Natural killer cell treated with Interleukin-12 subunit alpha and Interleukin-12 subunit beta and Interleukin-15 and Interleukin-18, amount 100 ng/mL, for 72 hours (primary cell): ENCODE measurements at regions not wholly inside any gene's neighbourhood (a gene's known extent, or its start where the extent isn't known, plus 50 kb on each side); places are given as distances from the start of the nearest gene placed in this dataset.
"Not testable (repeated sequence)": the region's sequence is repeated elsewhere in the genome, so short reads cannot be mapped to it uniquely, and the experiment has no call there.

Experiments used
- ATAC-seq, 2 donors: fragments of 150-1000 bp; cut with Tn5 transposase in 1 of 2; sonication (Bioruptor Pico), chemical (Tn5 transposase) in 1 of 2; 2 replicates each; pipeline ENCODE4 v1.10.0; 2021
- DNase-seq: peaks from one replicate; pipeline ENCODE4 v3.0.0; 2022; ENCODE audit warnings: low spot score
- H3K27ac Mint-ChIP-seq, 2 donors: 1 replicate in 1 of 2; 2 replicates in 1 of 2; pipeline ENCODE4 v1.8.0; 2022; ENCODE audit warnings: mixed read lengths in 2 of 2, mild to moderate bottlenecking in 1 of 2, moderate library complexity in 1 of 2
- H3K27me3 Mint-ChIP-seq, 2 donors: 1 replicate in 1 of 2; 2 replicates in 1 of 2; pipeline ENCODE4 v1.8.0; 2022; ENCODE audit warnings: mixed read lengths in 2 of 2
- H3K36me3 Mint-ChIP-seq: one replicate; pipeline ENCODE4 v1.8.0; 2022; ENCODE audit warnings: mixed read lengths
- H3K4me1 Mint-ChIP-seq, 2 donors: 1 replicate in 1 of 2; 2 replicates in 1 of 2; pipeline ENCODE4 v1.8.0; 2022; ENCODE audit warnings: low read depth in 2 of 2, mixed read lengths in 2 of 2, mild to moderate bottlenecking in 1 of 2
- H3K4me3 Mint-ChIP-seq: one replicate; pipeline ENCODE4 v1.8.0; 2022; ENCODE audit warnings: mixed read lengths
- H3K9me3 Mint-ChIP-seq: 2 replicates; pipeline ENCODE4 v1.8.0; 2022; ENCODE audit warnings: mixed read lengths

GRCh38 chr5:176073996-176074571 is 106.0 kb upstream of the THOC3 start:
- H3K36me3 Mint-ChIP-seq, H3K4me3 Mint-ChIP-seq, H3K27me3 Mint-ChIP-seq, H3K4me1 Mint-ChIP-seq, H3K27ac Mint-ChIP-seq, ATAC-seq, H3K9me3 Mint-ChIP-seq, DNase-seq: not testable (repeated sequence)

- not testable (repeated sequence) for DNase-seq, ATAC-seq, H3K36me3 Mint-ChIP-seq, H3K27me3 Mint-ChIP-seq, H3K4me1 Mint-ChIP-seq, H3K9me3 Mint-ChIP-seq, H3K4me3 Mint-ChIP-seq, H3K27ac Mint-ChIP-seq
Measured at GRCh38 chr5:176083717-176084116, 115.6 kb upstream of the THOC3 start.

DNA sequence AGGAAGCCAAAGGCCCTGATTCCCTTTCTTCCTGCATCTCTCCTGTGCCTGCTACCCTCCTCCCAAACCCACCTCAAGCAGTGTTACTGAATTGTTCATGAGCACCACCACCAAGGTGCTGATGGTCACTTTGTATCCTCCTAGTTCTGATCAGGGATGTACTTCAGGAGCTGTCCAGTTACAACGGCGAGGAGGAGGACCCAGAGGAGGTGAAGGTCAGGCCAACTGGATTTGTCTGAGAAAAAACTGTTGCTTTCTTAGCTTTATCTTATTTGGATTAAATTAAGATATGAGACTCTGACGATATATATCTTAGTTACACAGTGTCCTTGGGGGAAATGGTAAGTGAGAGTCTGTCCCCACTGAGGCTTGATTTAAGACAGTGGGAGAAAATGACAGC is 135.0 kb upstream of the THOC3 start:
- H3K4me3 Mint-ChIP-seq, H3K27me3 Mint-ChIP-seq, H3K4me1 Mint-ChIP-seq, H3K9me3 Mint-ChIP-seq, ATAC-seq, H3K36me3 Mint-ChIP-seq, DNase-seq, H3K27ac Mint-ChIP-seq: not testable (repeated sequence)

- H3K27ac Mint-ChIP-seq, H3K27me3 Mint-ChIP-seq, DNase-seq, H3K4me3 Mint-ChIP-seq, H3K4me1 Mint-ChIP-seq, H3K9me3 Mint-ChIP-seq, H3K36me3 Mint-ChIP-seq, ATAC-seq: not testable (repeated sequence)
Measured at GRCh38 chr5:176112888-176113287, 125.3 kb upstream of the SIMC1 start.

- not testable (repeated sequence) for DNase-seq, H3K9me3 Mint-ChIP-seq, H3K27me3 Mint-ChIP-seq, ATAC-seq, H3K27ac Mint-ChIP-seq, H3K4me3 Mint-ChIP-seq, H3K36me3 Mint-ChIP-seq, H3K4me1 Mint-ChIP-seq
Measured at GRCh38 chr5:176113673-176114335, 124.4 kb upstream of the SIMC1 start.

GRCh38 chr5:176114825-176115224 is 123.4 kb upstream of the SIMC1 start:
- H3K27ac Mint-ChIP-seq, H3K36me3 Mint-ChIP-seq, H3K4me1 Mint-ChIP-seq, H3K27me3 Mint-ChIP-seq, ATAC-seq, H3K4me3 Mint-ChIP-seq, DNase-seq, H3K9me3 Mint-ChIP-seq: not testable (repeated sequence)

GRCh38 chr5:176117699-176118238 is 120.5 kb upstream of the SIMC1 start:
- not testable (repeated sequence) for DNase-seq, H3K9me3 Mint-ChIP-seq, H3K4me3 Mint-ChIP-seq, H3K36me3 Mint-ChIP-seq, H3K4me1 Mint-ChIP-seq, ATAC-seq, H3K27ac Mint-ChIP-seq
- peaks cover 3 to 13% of the 10 kb centered on the region in 2 donors for H3K27me3 Mint-ChIP-seq

DNA sequence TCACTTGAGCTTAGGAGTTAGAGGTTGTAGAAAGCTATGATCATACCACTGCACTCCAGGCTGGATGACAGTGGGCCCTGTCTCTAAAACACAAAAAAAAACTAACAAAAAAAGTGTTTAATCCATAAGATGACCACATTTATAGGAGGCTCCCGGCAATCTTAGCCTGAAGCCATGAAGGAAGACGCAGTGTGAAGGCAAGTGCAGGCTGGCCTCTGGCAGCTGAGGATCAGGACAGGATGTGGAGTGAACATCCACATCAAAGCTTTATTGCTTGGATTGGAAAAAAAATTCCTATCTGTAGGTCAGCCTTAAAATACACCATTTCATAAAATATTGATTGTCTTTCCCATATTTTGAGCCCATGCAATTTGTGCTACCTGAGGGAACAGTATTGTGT is 115.9 kb upstream of the SIMC1 start:
- not testable (repeated sequence) for H3K4me3 Mint-ChIP-seq, H3K36me3 Mint-ChIP-seq
- peaks cover 3 to 13% of the 10 kb centered on the region in 2 donors for H3K27me3 Mint-ChIP-seq

GRCh38 chr5:176124120-176124519 is 114.1 kb upstream of the SIMC1 start:
- H3K4me1 Mint-ChIP-seq, DNase-seq, H3K9me3 Mint-ChIP-seq, H3K27ac Mint-ChIP-seq, H3K36me3 Mint-ChIP-seq, H3K4me3 Mint-ChIP-seq, ATAC-seq: not testable (repeated sequence)
- H3K27me3 Mint-ChIP-seq: peaks cover 3 to 13% of the 10 kb centered on the region in 2 donors

More for the DNA sequence above, 115.9 kb upstream of the SIMC1 start:
- not testable (repeated sequence) for H3K27ac Mint-ChIP-seq, ATAC-seq, H3K4me1 Mint-ChIP-seq, DNase-seq, H3K9me3 Mint-ChIP-seq

GRCh38 chr5:176131771-176132170 is 106.5 kb upstream of the SIMC1 start:
- H3K27me3 Mint-ChIP-seq: peaks cover 26 to 31% of the 10 kb centered on the region in 2 donors
- ATAC-seq: no peak

GRCh38 chr5:176132471-176133288 is 105.5 kb upstream of the SIMC1 start:
- no peaks in the 10 kb centered on the region for H3K36me3 Mint-ChIP-seq
- no peak for DNase-seq
- H3K4me1 Mint-ChIP-seq: peaks cover 0 to 5% of the 10 kb centered on the region in 2 donors
- ATAC-seq: peak; percentile 37 to 43
- H3K27ac Mint-ChIP-seq: no peak overlapping the region
- H3K4me3 Mint-ChIP-seq: no peak overlapping the region
- H3K27me3 Mint-ChIP-seq: peaks cover 26 to 34% of the 10 kb centered on the region in 2 donors
- no peaks in the 10 kb centered on the region for H3K9me3 Mint-ChIP-seq

More at GRCh38 chr5:176131771-176132170, 106.5 kb upstream of the SIMC1 start:
- Mint-ChIP-seq H3K36me3 (no peaks in the 10 kb centered on the region), H3K27ac (no peak overlapping the region), H3K9me3 (no peaks in the 10 kb centered on the region), H3K4me3 (no peak overlapping the region), H3K4me1 (peaks cover 0 to 5% of the 10 kb centered on the region in 2 donors)
- no peak for DNase-seq

DNA sequence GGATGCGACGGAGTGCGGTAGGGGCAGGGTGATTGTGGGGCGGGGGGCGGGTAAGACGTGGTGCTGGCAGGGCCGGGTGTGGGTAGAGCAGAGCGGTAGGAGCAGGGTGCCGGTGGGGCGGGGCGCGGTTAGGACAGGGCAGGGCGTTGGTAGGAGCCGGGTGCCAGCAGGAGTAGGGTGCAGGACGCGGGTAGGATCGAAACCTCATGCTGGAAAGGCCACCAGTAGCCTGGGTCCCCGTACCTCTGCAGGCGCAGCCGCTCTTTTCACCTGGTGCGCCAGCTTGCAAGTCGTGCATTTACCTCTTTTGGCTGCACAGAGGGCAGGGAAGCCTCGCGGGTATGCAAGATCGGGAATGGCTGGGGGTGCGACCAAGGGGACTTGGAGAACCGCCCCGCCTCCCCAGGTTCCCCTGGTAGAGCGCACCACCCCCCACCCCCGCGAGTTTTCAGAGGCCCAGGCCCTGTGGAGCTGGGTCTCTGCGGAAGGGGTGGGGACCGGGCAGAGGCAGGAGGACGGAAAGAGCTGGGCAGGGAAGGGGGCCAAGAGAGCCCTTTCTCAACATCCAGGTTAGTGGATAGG is 104.8 kb upstream of the SIMC1 start:
- ATAC-seq: peak; percentile 31 to 57
- Mint-ChIP-seq H3K4me1 (peaks cover 0 to 5% of the 10 kb centered on the region in 2 donors), H3K9me3 (no peaks in the 10 kb centered on the region), H3K36me3 (no peaks in the 10 kb centered on the region), H3K27ac (no peak overlapping the region), H3K4me3 (peak overlapping the region; percentile 4), H3K27me3 (peaks cover 26 to 34% of the 10 kb centered on the region in 2 donors)
- DNase-seq: no peak

DNA sequence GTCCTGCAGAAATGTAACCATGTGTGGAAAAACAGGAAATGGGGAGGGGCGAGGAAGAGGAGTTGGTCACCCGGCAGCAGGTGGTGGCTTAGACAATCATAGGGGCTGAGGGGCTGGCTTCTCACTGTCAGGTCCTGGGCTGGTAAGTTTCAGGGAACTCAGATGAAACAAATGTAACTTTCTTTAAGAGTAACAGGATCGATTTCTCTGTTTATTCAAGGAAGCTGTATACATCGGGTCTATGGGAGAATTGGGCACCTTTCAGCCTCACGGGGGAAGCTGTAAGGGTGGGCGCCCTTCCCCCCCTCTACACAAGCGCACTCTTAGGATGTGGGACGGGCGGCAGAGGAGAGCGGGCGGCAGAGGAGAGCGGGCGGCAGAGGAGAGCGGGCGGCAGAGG is 104.3 kb upstream of the SIMC1 start:
- Mint-ChIP-seq H3K4me1 (peaks cover 0 to 5% of the 10 kb centered on the region in 2 donors), H3K36me3 (no peaks in the 10 kb centered on the region), H3K9me3 (no peaks in the 10 kb centered on the region), H3K27me3 (peaks cover 26 to 34% of the 10 kb centered on the region in 2 donors), H3K27ac (no peak overlapping the region), H3K4me3 (peak overlapping the region; percentile 4)
- ATAC-seq (peak in 1 of 2 donors; percentile 11), DNase-seq (no peak)
